KMS-11 (cell line): ENCODE measurements at regions not wholly inside any gene's neighbourhood (a gene's known extent, or its start where the extent isn't known, plus 50 kb on each side); places are given as distances from the start of the nearest gene placed in this dataset.

Source experiments
- H2AFZ ChIP-seq: fragments of 200-600 bp; sonication (generic); 2 replicates; pipeline ENCODE4 v1.6.1; 2016; ENCODE audit warnings: antibody characterized with exemption, mixed run types, low read depth
- H3K27ac ChIP-seq: fragments of 200-600 bp; sonication (generic); 2 replicates; pipeline ENCODE4 v1.6.1; 2016; ENCODE audit warnings: mild to moderate bottlenecking, mixed run types
- H3K27me3 ChIP-seq: fragments of 200-600 bp; sonication (generic); 2 replicates; pipeline ENCODE4 v1.6.1; 2017; ENCODE audit warnings: mild to moderate bottlenecking, low read depth, mixed run types, moderate library complexity; ENCODE audit not compliant: insufficient read depth
- H3K36me3 ChIP-seq: fragments of 200-600 bp; sonication (generic); 2 replicates; pipeline ENCODE4 v1.6.1; 2017; ENCODE audit warnings: mild to moderate bottlenecking, mixed run types; ENCODE audit not compliant: insufficient read depth
- H3K4me1 ChIP-seq: fragments of 200-600 bp; sonication (generic); 2 replicates; pipeline ENCODE4 v1.6.1; 2016; ENCODE audit warnings: mild to moderate bottlenecking, low read depth, mixed run types; ENCODE audit not compliant: poor library complexity, severe bottlenecking
- H3K4me2 ChIP-seq: fragments of 200-600 bp; sonication (generic); 2 replicates; pipeline ENCODE4 v1.7.0; 2016; ENCODE audit warnings: mild to moderate bottlenecking, mixed run types
- H3K4me3 ChIP-seq: fragments of 200-600 bp; sonication (generic); IDR thresholded peaks from 2 replicates; pipeline ENCODE4 v1.6.1; 2017; ENCODE audit warnings: low read depth, low read length, mixed read lengths; ENCODE audit not compliant: insufficient read depth
- H3K79me2 ChIP-seq: fragments of 200-600 bp; sonication (generic); 2 replicates; pipeline ENCODE4 v1.6.1; 2016; ENCODE audit warnings: low read depth, mixed run types; ENCODE audit not compliant: insufficient read depth
- H3K9ac ChIP-seq: fragments of 200-600 bp; sonication (generic); 2 replicates; pipeline ENCODE4 v1.6.1; 2016; ENCODE audit warnings: mild to moderate bottlenecking, mixed run types
- H4K20me1 ChIP-seq: fragments of 200-600 bp; sonication (generic); 2 replicates; pipeline ENCODE4 v1.6.1; 2016; ENCODE audit warnings: mild to moderate bottlenecking, mixed run types; ENCODE audit not compliant: insufficient read depth
- TF ChIP-seq, protein P1 (sequence below): fragments of 200-600 bp; sonication (generic); conservative IDR thresholded peaks from 2 replicates; pipeline ENCODE4 v1.6.1; 2017; ENCODE audit warnings: low read depth, mild to moderate bottlenecking, antibody characterized with exemption, low read length, moderate library complexity, mixed read lengths

DNA sequence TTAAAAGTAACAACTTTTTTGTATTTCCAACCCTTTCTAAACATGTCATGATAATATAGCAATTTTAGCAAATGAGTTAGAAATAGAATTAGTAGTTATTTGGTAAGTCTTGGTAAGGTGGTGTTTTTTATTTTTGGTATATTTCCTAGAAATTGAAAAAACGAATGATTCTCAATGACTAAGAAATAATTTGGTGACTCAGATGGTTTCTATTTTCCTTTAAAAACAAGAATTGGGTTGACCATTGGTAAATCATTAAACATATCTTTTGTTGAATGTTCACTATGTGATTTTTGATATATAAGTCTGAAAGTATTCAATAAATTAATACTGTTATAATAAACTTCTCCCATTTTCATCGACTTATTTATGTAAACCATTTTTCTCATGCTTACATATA is 206.2 kb upstream of the BANK1 start:
- no peak overlapping the region for H3K4me2 ChIP-seq
- no peaks in the 10 kb centered on the region for H3K27me3 ChIP-seq
- no peaks in the 10 kb centered on the region for H4K20me1 ChIP-seq
- H3K27ac ChIP-seq: no peak overlapping the region
- H3K4me1 ChIP-seq: no peaks in the 10 kb centered on the region
- H3K9ac ChIP-seq: no peak overlapping the region
- H3K36me3 ChIP-seq: no peaks in the 10 kb centered on the region
- no peak overlapping the region for H3K4me3 ChIP-seq
- H3K79me2 ChIP-seq: no peaks in the 10 kb centered on the region
- no peak overlapping the region for H2AFZ ChIP-seq
- TF ChIP-seq, protein P1, sequence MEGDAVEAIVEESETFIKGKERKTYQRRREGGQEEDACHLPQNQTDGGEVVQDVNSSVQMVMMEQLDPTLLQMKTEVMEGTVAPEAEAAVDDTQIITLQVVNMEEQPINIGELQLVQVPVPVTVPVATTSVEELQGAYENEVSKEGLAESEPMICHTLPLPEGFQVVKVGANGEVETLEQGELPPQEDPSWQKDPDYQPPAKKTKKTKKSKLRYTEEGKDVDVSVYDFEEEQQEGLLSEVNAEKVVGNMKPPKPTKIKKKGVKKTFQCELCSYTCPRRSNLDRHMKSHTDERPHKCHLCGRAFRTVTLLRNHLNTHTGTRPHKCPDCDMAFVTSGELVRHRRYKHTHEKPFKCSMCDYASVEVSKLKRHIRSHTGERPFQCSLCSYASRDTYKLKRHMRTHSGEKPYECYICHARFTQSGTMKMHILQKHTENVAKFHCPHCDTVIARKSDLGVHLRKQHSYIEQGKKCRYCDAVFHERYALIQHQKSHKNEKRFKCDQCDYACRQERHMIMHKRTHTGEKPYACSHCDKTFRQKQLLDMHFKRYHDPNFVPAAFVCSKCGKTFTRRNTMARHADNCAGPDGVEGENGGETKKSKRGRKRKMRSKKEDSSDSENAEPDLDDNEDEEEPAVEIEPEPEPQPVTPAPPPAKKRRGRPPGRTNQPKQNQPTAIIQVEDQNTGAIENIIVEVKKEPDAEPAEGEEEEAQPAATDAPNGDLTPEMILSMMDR: no peak

DNA sequence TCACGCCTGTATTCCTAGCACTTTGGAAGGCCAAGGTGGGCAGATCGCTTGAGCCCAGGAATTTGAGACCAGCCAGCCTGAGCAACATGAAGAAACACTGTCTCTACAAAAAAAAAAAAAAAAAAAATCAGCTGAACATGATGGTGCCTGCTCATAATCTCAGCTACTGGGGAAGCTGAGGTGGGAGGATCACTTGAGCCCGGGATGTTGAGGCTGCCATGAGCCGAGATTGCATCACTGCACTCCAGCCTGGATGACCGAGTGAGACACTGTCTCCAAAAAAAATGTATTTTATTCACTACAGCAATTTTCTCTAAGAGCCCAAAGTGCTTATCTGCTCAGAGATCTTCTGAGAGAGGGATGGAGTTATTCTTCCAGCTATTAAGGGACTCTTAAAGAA is 215.8 kb upstream of the PPP3CA start:
- Histone ChIP-seq H3K4me3 (no peak overlapping the region), H4K20me1 (no peaks in the 10 kb centered on the region), H3K27me3 (no peaks in the 10 kb centered on the region), H3K79me2 (no peaks in the 10 kb centered on the region), H3K9ac (no peak overlapping the region), H3K36me3 (no peaks in the 10 kb centered on the region), H3K27ac (no peak overlapping the region), H3K4me2 (no peak overlapping the region), H3K4me1 (no peaks in the 10 kb centered on the region), H2AFZ (no peak overlapping the region)
- TF ChIP-seq, protein P1: no peak

DNA sequence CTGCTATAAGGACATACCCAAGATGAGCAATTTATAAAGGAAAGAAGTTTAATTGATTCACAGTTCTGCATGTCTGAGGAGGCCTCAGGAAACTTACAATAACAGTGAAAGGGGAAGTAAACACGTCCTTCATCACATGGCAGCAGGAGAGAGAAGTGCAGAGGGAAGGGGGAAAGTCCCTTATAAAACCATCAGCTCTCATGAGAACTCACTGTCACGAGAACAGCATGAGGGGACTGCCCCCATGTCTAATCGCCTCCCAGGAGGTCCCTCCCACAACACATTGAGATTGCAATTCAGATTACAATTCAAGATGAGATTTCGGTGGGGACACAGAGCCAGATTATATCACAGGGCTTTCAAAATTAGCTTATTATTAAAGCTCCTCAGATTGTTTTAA is 209.5 kb upstream of the PPP3CA start:
- Histone ChIP-seq H3K9ac (no peak overlapping the region), H3K27ac (no peak overlapping the region)
- TF ChIP-seq, protein P1: no peak

DNA sequence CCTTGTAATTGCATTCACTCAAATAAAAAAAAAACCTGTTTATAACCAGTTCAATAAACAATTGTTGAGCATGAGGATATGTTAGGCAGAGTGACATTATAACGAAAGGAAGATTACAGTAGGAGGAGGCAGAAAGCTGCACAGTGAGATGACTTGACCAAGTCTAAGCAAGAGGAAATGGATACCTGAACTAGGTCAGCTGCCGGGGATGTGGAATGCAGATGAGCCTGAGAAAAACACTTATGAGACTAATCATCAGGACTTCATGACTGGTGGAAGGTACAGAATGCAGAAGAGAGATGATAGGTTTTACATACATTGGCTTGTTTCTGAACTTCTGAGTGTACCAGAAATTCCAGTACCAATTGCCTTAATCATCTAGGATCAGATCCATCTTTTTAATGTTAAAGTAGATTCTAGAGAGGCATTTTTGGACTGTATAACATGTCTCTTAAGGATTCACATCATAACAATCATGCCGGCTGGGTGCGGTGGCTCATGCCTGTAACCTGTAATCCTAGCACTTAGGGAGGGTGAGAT is 208.1 kb upstream of the PPP3CA start:
- no peak overlapping the region for H3K4me2 ChIP-seq
- no peaks in the 10 kb centered on the region for H3K79me2 ChIP-seq
- TF ChIP-seq, protein P1: no peak
- H3K9ac ChIP-seq: no peak overlapping the region
- no peak overlapping the region for H3K4me3 ChIP-seq
- no peaks in the 10 kb centered on the region for H3K4me1 ChIP-seq
- H3K36me3 ChIP-seq: no peaks in the 10 kb centered on the region
- no peak overlapping the region for H2AFZ ChIP-seq
- no peaks in the 10 kb centered on the region for H4K20me1 ChIP-seq
- no peak overlapping the region for H3K27ac ChIP-seq
- H3K27me3 ChIP-seq: no peaks in the 10 kb centered on the region

More for the DNA sequence above, 209.5 kb upstream of the PPP3CA start:
- H4K20me1 ChIP-seq: no peaks in the 10 kb centered on the region
- no peaks in the 10 kb centered on the region for H3K36me3 ChIP-seq
- H3K4me1 ChIP-seq: no peaks in the 10 kb centered on the region
- H3K79me2 ChIP-seq: no peaks in the 10 kb centered on the region
- no peak overlapping the region for H3K4me2 ChIP-seq
- no peak overlapping the region for H2AFZ ChIP-seq
- H3K27me3 ChIP-seq: no peaks in the 10 kb centered on the region
- no peak overlapping the region for H3K4me3 ChIP-seq
